ENCODE measurements at regions not wholly inside any gene's neighbourhood (a gene's known extent, or its start where the extent isn't known, plus 50 kb on each side); places are given as distances from the start of the nearest gene placed in this dataset.

- H3K4me2 ChIP-seq (replicated peaks; ENCODE audit: low read depth, low read length, poor library complexity, severe bottlenecking), result no peak overlapping the region
- no peak overlapping the region for H3K27ac Mint-ChIP-seq
- H3K27ac ChIP-seq (ENCODE audit: low read length in 2 of 2), result no peak overlapping the region
- H3K9me3 ChIP-seq (ENCODE audit: control extremely low read depth in 1 of 3, control insufficient read depth in 2 of 3, insufficient read depth in 1 of 3, low read length in 2 of 3), result peaks cover 0 to 21% (median 5%) of the 10 kb centered on the region in 3 donors
- ATAC-seq (ENCODE audit: low read depth), result no peak
- no peaks in the 10 kb centered on the region for H3K79me2 ChIP-seq (ENCODE audit: control insufficient read depth, insufficient read depth, low read length)
- H3K4me1 Mint-ChIP-seq, result no peaks in the 10 kb centered on the region
- H2AFZ ChIP-seq (ENCODE audit: insufficient read depth, low read depth, low read length, poor library complexity, severe bottlenecking), result no peak overlapping the region
- peaks cover 5% of the 10 kb centered on the region for H3K9me3 Mint-ChIP-seq (ENCODE audit: insufficient read depth)
- ChIA-PET POLR2A (no interaction called here), CTCF (no interaction called here)
- H3K36me3 ChIP-seq (replicated peaks in 1 of 2; ENCODE audit: control extremely low read depth in 1 of 2, control insufficient read depth in 1 of 2, extremely low read depth in 1 of 2, insufficient read depth in 2 of 2, low read length in 1 of 2), result no peaks in the 10 kb centered on the region
- TF ChIP-seq EZH2 (IDR thresholded peaks at IDR 0.05; ENCODE audit: borderline replicate concordance, insufficient read depth, low read depth, low read length, poor library complexity, severe bottlenecking) (no peak), CTCF (IDR thresholded peaks at IDR 0.05) (no peak)
- no peak overlapping the region for H3K4me3 ChIP-seq (ENCODE audit: control extremely low read depth in 1 of 5, extremely low read depth in 1 of 5, insufficient read depth in 1 of 5, low read depth in 2 of 5, low read length in 4 of 5)
- H3K4me3 Mint-ChIP-seq, result no peak overlapping the region
- no peaks in the 10 kb centered on the region for H3K4me1 ChIP-seq (ENCODE audit: control insufficient read depth in 2 of 2, insufficient read depth in 2 of 2, low read length in 2 of 2)
- H3K27me3 ChIP-seq (replicated peaks in 1 of 4; ENCODE audit: control extremely low read depth in 1 of 4, control insufficient read depth in 3 of 4, insufficient read depth in 4 of 4, low read length in 3 of 4), result peaks cover 0 to 12% (median 2%) of the 10 kb centered on the region in 4 experiments
- H4K20me1 ChIP-seq (ENCODE audit: control insufficient read depth, insufficient read depth, low read length, poor library complexity, severe bottlenecking), result no peaks in the 10 kb centered on the region
- intact Hi-C loops (cut with micrococcal nuclease), result no loop called here
- H3K27me3 Mint-ChIP-seq, result peaks cover 31% of the 10 kb centered on the region
- H3K9ac ChIP-seq (ENCODE audit: low read length), result no peak overlapping the region
- no peak for DNase-seq
- WGBS (ENCODE audit: insufficient coverage), result 93% methylated on average over 3 of the region's 3 CpGs
Observed at GRCh38 chr2:46828135-46828438, 87.5 kb downstream of the MCFD2 start.

- 64% methylated on average over 11 of the region's 12 CpGs for WGBS (ENCODE audit: insufficient coverage)
- Histone ChIP-seq H3K9me3 (ENCODE audit: control extremely low read depth in 1 of 3, control insufficient read depth in 2 of 3, insufficient read depth in 1 of 3, low read length in 2 of 3) (peaks cover 0 to 21% (median 5%) of the 10 kb centered on the region in 3 donors), H3K4me2 (replicated peaks; ENCODE audit: low read depth, low read length, poor library complexity, severe bottlenecking) (no peak overlapping the region), H3K79me2 (ENCODE audit: control insufficient read depth, insufficient read depth, low read length) (no peaks in the 10 kb centered on the region), H3K4me3 (ENCODE audit: control extremely low read depth in 1 of 5, extremely low read depth in 1 of 5, insufficient read depth in 1 of 5, low read depth in 2 of 5, low read length in 4 of 5) (no peak overlapping the region), H3K4me1 (ENCODE audit: control insufficient read depth in 2 of 2, insufficient read depth in 2 of 2, low read length in 2 of 2) (no peaks in the 10 kb centered on the region), H4K20me1 (ENCODE audit: control insufficient read depth, insufficient read depth, low read length, poor library complexity, severe bottlenecking) (no peaks in the 10 kb centered on the region), H2AFZ (ENCODE audit: insufficient read depth, low read depth, low read length, poor library complexity, severe bottlenecking) (no peak overlapping the region), H3K27ac (ENCODE audit: low read length in 2 of 2) (no peak overlapping the region), H3K27me3 (replicated peaks in 1 of 4; ENCODE audit: control extremely low read depth in 1 of 4, control insufficient read depth in 3 of 4, insufficient read depth in 4 of 4, low read length in 3 of 4) (peaks cover 0 to 12% (median 2%) of the 10 kb centered on the region in 4 experiments), H3K36me3 (replicated peaks in 1 of 2; ENCODE audit: control extremely low read depth in 1 of 2, control insufficient read depth in 1 of 2, extremely low read depth in 1 of 2, insufficient read depth in 2 of 2, low read length in 1 of 2) (no peaks in the 10 kb centered on the region), H3K9ac (ENCODE audit: low read length) (no peak overlapping the region)
- CTCF ChIA-PET, result no interaction called here
- Mint-ChIP-seq H3K27ac (no peak overlapping the region), H3K4me3 (no peak overlapping the region), H3K9me3 (ENCODE audit: insufficient read depth) (peaks cover 5% of the 10 kb centered on the region), H3K4me1 (no peaks in the 10 kb centered on the region), H3K27me3 (peaks cover 31% of the 10 kb centered on the region)
- intact Hi-C loops (cut with micrococcal nuclease), result no loop called here
- ATAC-seq (ENCODE audit: low read depth) (no peak), DNase-seq (no peak)
- TF ChIP-seq EZH2 (IDR thresholded peaks at IDR 0.05; ENCODE audit: borderline replicate concordance, insufficient read depth, low read depth, low read length, poor library complexity, severe bottlenecking) (no peak), CTCF (IDR thresholded peaks at IDR 0.05) (no peak)
- POLR2A ChIA-PET, result no interaction called here
Observed at GRCh38 chr2:46827274-46828134, 88.1 kb downstream of the MCFD2 start.
